T47D (cell line): ENCODE measurements at regions not wholly inside any gene's neighbourhood (a gene's known extent, or its start where the extent isn't known, plus 50 kb on each side); places are given as distances from the start of the nearest gene placed in this dataset.
"Not testable (repeated sequence)": the region's sequence is repeated elsewhere in the genome, so short reads cannot be mapped to it uniquely, and the experiment has no call there.

Experiments used
- DNase-seq, 2 experiments: peaks; one replicate each; pipeline versions ENCODE4 v3.0.0 to v3.0.0-alpha.2; 2011 to 2012; ENCODE audit warnings: low read depth in 1 of 2, low spot score in 1 of 2
- JUND ChIP-seq: IDR thresholded peaks from 2 replicates; pipeline ENCODE4 v1.6.1; 2012; ENCODE audit warnings: low read depth
- in situ Hi-C: cut with HindIII; loops from 2 replicates; pipeline ENCODE4 v1.10.0; 2016; ENCODE audit warnings: low sequenced_read_pairs, low pct_unique_long_range_greater_than_20kb

- DNase-seq, result no peak
- TF ChIP-seq JUND, result no peak
- in situ Hi-C loops, result no loop called here
Observed at GRCh38 chr7:131935180-131935579, 378.8 kb upstream of the PODXL start.

GRCh38 chr7:131934452-131934851, 378.0 kb upstream of the PODXL start:
- no peak for DNase-seq
- no peak for TF ChIP-seq JUND
- in situ Hi-C loops, result no loop called here

GRCh38 chr7:131933751-131934289, 377.4 kb upstream of the PODXL start:
- in situ Hi-C loops, result no loop called here

GRCh38 chr7:131933219-131933618, 376.8 kb upstream of the PODXL start:
- DNase-seq, in situ Hi-C loops: not testable (repeated sequence)

More at GRCh38 chr7:131933751-131934289, 377.4 kb upstream of the PODXL start:
- no peak for DNase-seq
- no peak for TF ChIP-seq JUND

GRCh38 chr7:131932271-131932670, 375.8 kb upstream of the PODXL start:
- no peak for DNase-seq
- no peak for TF ChIP-seq JUND
- in situ Hi-C loops, result no loop called here

- in situ Hi-C loops, result no loop called here
- DNase-seq, result no peak
- TF ChIP-seq JUND, result no peak
Observed at GRCh38 chr7:131931370-131931769, 374.9 kb upstream of the PODXL start.

- DNase-seq, result no peak
- TF ChIP-seq JUND, result no peak
- in situ Hi-C loops, result no loop called here
Observed at GRCh38 chr7:131929632-131930031, 373.2 kb upstream of the PODXL start.

- no peak for DNase-seq
- no peak for TF ChIP-seq JUND
- in situ Hi-C loops, result no loop called here
Observed at GRCh38 chr7:131927770-131928423, 371.5 kb upstream of the PODXL start.

- TF ChIP-seq JUND, result no peak
- in situ Hi-C loops, result no loop called here
- no peak for DNase-seq
Observed at GRCh38 chr7:131925636-131926035, 369.2 kb upstream of the PODXL start.

- TF ChIP-seq JUND, result no peak
- in situ Hi-C loops, result no loop called here
- no peak for DNase-seq
Observed at GRCh38 chr7:131924857-131925256, 368.4 kb upstream of the PODXL start.

- in situ Hi-C loops, result not testable (repeated sequence)
Observed at GRCh38 chr7:131922948-131923347, 366.5 kb upstream of the PODXL start.

GRCh38 chr7:131921016-131921415, 364.6 kb upstream of the PODXL start:
- no peak for DNase-seq
- no peak for TF ChIP-seq JUND
- in situ Hi-C loops, result no loop called here

More at GRCh38 chr7:131922948-131923347, 366.5 kb upstream of the PODXL start:
- DNase-seq, result not testable (repeated sequence)

GRCh38 chr7:131919920-131920709, 363.7 kb upstream of the PODXL start:
- TF ChIP-seq JUND, result no peak
- DNase-seq, result no peak
- in situ Hi-C loops, result no loop called here
